T follicular helper cell (primary cell): ENCODE measurements at regions not wholly inside any gene's neighbourhood (a gene's known extent, or its start where the extent isn't known, plus 50 kb on each side); places are given as distances from the start of the nearest gene placed in this dataset.

Source experiments
- DNase-seq: peaks from one replicate; pipeline ENCODE4 v3.0.0-alpha.2; 2020; ENCODE audit warnings: low read depth

- no peak for DNase-seq
These were observed 921.1 kb downstream of the UQCRFS1 start for GRCh38 chr19:28291874-28292273.

GRCh38 chr19:28290963-28291657, 921.8 kb downstream of the UQCRFS1 start:
- DNase-seq, result no peak

DNA sequence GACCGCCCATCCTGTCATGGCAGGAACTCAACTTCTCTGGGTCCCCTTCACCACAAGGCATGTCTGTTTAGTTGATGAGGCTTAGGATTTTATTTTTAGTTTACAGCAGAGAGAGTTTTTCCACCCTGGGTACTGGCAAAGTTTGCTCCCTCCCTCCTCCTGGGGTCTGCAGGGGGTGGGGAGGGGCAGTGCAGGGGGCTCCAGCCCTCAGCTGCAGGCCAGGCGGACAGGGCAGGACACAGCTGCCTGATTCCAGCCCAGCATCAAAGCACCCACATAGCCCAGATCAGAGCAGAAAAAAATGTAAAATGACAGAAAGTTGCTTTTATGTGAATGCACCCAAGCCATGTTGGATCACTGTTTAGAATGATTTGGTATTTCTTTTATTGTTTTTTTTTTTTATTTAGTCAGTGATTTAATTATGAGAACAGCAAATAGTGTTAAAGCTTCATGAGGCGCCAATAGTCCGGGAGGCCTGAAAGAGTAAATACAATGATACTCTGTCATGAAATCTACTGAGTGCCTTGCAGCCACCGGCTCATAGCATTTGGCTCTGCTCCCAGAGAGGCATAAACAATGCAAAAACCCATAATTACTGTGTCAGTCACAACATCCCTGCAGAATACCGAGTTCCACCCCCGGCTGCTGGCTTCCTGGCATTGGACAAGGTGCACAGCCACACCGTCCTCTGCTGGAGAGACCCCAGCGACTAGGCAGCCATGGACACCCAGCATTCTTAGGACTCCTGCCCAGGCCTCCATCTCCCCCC, 923.5 kb downstream of the UQCRFS1 start:
- DNase-seq, result no peak

GRCh38 chr19:28288572-28289264, 924.2 kb downstream of the UQCRFS1 start:
- DNase-seq, result no peak

GRCh38 chr19:28285917-28286316, 927.0 kb downstream of the UQCRFS1 start:
- DNase-seq, result no peak

DNA sequence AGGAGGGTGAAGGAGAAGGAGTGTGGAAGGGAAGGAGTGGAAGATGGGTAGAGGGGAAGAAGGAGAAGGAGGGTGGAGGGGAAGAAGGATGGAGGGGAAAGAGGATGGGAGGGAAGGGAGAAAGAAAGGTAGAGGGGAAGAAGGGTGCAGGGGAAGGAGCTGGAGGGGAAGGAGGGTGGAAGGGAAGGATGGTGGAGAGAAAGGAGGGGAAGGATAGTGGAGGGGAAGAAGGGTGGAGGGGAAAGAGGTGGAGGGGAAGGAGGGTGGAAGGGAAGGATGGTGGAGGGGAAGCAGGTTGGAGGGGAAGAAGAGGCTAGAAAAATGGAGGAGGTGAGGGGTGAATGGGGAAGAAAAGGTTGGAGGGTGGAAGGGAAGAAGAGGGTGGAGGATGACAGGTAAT, 927.9 kb downstream of the UQCRFS1 start:
- no peak for DNase-seq

GRCh38 chr19:28284389-28284788, 928.6 kb downstream of the UQCRFS1 start:
- DNase-seq, result no peak

GRCh38 chr19:28283592-28283991, 929.4 kb downstream of the UQCRFS1 start:
- no peak for DNase-seq

- DNase-seq, result no peak
These were observed 931.3 kb downstream of the UQCRFS1 start for GRCh38 chr19:28281676-28282075.

GRCh38 chr19:28264556-28264955, 948.4 kb downstream of the UQCRFS1 start:
- no peak for DNase-seq

DNA sequence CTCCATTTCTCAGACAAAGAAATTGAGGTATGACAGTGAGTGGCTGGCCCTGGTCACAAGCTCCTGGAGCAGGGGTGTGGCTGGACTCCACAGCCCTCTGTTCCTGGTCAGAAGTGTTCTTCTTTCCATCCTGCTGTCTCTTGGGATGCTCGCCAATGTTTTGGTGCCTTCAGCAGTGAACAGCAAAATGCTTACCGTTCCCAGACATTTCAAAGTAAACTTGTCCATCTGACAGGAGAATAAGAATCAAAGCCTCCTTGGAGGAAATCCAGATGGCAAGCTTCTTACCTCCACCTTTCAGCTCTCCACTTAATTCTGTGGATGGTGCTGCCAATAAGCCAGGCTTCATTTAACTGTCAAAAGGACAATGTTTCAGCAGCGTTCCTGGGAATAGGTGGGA, 954.1 kb downstream of the UQCRFS1 start:
- no peak for DNase-seq

- DNase-seq, result no peak
These were observed 955.6 kb downstream of the UQCRFS1 start for GRCh38 chr19:28257396-28257795.

DNA sequence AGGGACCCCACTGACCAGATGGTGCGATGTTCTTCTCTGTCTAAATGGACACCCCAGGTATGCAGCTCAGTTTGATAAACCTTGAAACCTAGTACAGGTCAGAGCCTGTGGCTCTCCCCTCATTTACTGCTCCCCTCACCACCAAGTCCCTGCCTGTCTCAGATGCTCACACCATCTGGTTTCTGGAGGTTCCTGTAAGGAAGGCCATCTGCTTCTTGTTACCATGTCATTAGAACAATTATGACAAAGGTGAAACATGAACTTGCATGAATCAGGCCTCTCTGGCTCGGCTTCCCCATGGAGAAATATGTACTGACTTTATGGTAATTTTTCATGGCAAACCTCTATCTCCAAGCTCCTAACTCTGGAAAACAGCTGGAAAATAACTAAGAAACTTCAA, 965.7 kb downstream of the UQCRFS1 start:
- no peak for DNase-seq

- no peak for DNase-seq
These were observed 967.0 kb downstream of the UQCRFS1 start for GRCh38 chr19:28245937-28246336.

GRCh38 chr19:28244966-28245365, 968.0 kb downstream of the UQCRFS1 start:
- DNase-seq, result no peak

GRCh38 chr19:28242317-28242927, 970.5 kb downstream of the UQCRFS1 start:
- no peak for DNase-seq

DNA sequence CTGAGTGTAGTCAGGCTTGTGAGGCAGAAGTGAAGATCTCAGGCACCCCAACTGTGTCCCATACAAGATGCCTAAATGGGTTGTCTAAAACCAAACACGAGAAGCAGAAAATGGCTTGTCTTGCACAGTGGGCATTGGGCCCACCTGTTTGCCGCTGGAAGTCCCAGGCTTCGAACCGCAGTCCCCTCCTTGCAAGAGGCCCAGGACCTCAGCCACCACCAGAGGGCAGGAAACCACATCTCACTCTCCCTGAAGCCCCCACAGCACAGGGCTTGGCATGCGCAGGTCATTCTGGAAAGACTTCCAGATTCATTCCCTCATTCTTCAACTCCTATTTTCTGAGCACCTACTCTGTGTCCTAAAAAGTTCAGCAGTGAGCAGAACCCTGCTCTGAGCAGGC, 973.7 kb downstream of the UQCRFS1 start:
- DNase-seq, result no peak

DNA sequence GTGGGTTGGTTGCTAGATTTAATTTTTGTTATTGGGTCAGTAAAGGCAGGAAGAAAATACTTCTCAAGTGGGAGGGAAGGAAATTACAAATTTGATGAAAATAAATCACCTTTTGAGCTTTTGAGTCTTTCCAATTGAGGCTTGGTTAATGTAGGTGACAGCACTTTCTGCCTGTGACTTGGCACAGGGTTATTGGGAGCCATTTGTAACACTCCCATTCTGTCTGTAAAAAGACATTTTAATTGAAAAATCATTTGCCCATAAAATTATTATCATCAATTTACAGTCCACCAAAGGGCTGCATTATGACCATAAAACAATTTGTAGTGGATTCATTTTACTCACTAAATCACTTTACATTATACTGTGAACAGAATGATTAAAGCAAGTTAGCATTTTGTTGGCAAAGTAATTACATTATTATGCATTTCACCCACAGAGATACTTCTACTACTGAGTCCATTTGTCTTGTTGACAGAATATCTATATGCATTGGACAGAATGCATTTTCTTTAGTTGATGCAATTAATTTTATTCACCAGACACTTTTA, 974.6 kb downstream of the UQCRFS1 start:
- no peak for DNase-seq

- no peak for DNase-seq
These were observed 977.3 kb downstream of the UQCRFS1 start for GRCh38 chr19:28235606-28236125.

DNA sequence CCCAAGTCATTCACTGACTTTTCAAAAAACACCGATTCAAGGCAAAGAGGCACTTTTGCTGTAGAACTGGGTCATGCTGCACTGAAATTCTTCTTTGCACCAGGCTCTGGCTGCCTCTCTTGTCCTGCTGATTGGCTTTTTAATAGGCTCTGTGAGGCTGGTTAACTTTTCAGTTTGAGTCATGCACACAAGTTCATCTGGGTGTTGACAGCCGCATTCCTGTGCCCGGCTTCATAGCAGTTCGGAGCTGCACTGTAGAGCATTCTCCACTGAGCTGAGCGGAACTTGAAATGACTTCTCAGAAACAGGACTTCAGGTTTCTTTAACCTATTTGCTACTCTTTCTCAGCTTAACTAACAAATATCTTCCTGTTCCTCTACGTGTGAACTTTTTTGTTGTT, 978.3 kb downstream of the UQCRFS1 start:
- DNase-seq, result no peak

DNA sequence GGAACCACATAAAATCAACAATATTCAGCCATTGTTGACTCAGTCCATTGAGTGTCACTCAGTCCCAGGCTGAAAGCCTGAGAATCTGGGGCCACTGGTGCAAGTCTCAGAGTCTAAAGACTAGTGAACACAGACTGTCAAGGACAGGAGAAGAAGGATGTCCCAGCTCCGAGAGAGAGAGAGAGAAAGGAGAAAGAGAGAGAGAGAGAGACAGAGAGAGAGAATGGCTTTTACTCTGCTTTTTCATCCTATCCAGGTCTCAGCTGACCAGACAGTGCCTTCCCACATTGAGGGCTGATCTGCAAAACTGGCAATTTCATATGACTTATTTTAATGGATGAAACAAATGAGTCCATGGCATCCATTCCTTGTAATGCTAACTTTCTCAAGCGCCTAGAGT, 984.1 kb downstream of the UQCRFS1 start:
- DNase-seq, result no peak

GRCh38 chr19:28224441-28224840, 988.5 kb downstream of the UQCRFS1 start:
- no peak for DNase-seq
